ENCODE measurements at regions not wholly inside any gene's neighbourhood (a gene's known extent, or its start where the extent isn't known, plus 50 kb on each side); places are given as distances from the start of the nearest gene placed in this dataset.

DNA sequence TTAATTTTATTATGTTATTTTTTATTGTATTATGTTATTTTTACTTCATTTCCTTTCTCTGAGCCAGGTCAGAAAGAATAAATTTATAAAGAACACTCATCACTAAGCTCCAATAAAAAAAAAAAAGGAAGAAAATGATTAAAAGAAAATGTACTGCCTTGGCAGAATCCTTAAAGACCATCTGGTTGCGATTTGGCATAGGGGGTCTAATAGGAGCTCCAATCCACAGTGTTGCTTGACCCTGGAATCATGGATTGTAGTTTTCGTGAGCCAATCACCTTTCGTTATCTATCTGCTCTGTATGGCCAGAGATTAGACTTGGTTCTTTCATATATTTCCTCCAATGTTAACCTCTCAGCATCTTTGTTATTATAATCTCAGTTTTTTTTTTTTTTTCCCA, 421.8 kb upstream of the MCTP2 start:
- Histone ChIP-seq H3K4me3 (ENCODE audit: extremely low read depth in 1 of 4, insufficient read depth in 2 of 4, low read depth in 3 of 4, low read length in 4 of 4) (no peak overlapping the region), H3K18ac (ENCODE audit: extremely low read depth, low read length) (no peak overlapping the region), H3K4me2 (ENCODE audit: insufficient read depth in 1 of 2, low read depth in 2 of 2, low read length in 2 of 2) (no peak overlapping the region), H3K56ac (replicated peaks; ENCODE audit: insufficient read length, low read depth, low read length) (no peak overlapping the region), H3K27me3 (replicated peaks in 1 of 4; ENCODE audit: control insufficient read depth in 3 of 4, extremely low read depth in 1 of 4, insufficient read depth in 3 of 4, low read length in 3 of 4) (no peaks in the 10 kb centered on the region), H2BK5ac (ENCODE audit: low read depth, low read length) (no peak overlapping the region), H3K23me2 (ENCODE audit: low read depth, low read length) (no peaks in the 10 kb centered on the region), H4K91ac (replicated peaks; ENCODE audit: insufficient read length, low read length) (no peak overlapping the region), H4K20me1 (replicated peaks in 1 of 2; ENCODE audit: control insufficient read depth in 1 of 2, insufficient read depth in 2 of 2, low read length in 2 of 2) (no peaks in the 10 kb centered on the region), H3K27ac (ENCODE audit: low read depth, low read length) (no peak overlapping the region), H2BK12ac (ENCODE audit: low read depth, low read length) (no peak overlapping the region), H2BK20ac (ENCODE audit: low read length) (no peak overlapping the region), H2BK15ac (ENCODE audit: low read length) (no peak overlapping the region), H3K23ac (ENCODE audit: insufficient read length) (no peak overlapping the region), H3K4ac (replicated peaks; ENCODE audit: insufficient read length, low read depth, low read length) (no peak overlapping the region), H3K79me2 (ENCODE audit: control insufficient read depth in 1 of 2, insufficient read depth in 2 of 2, low read length in 2 of 2) (no peaks in the 10 kb centered on the region), H4K8ac (ENCODE audit: extremely low read depth, insufficient read depth, low read length) (no peak overlapping the region), H3K4me1 (replicated peaks in 1 of 4; ENCODE audit: control insufficient read depth in 3 of 4, insufficient read depth in 4 of 4, low read length in 3 of 4) (peaks cover 0 to 3% (median 0%) of the 10 kb centered on the region in 4 experiments; a peak in 1 of 7 replicates), H3K9me3 (ENCODE audit: insufficient read depth in 2 of 2, low read depth in 1 of 2, low read length in 1 of 2) (no peaks in the 10 kb centered on the region), H2BK120ac (replicated peaks; ENCODE audit: low read depth, low read length) (no peak overlapping the region), H3K36me3 (ENCODE audit: control insufficient read depth in 2 of 4, insufficient read depth in 4 of 4, low read length in 3 of 4) (no peaks in the 10 kb centered on the region), H3K9ac (replicated peaks in 1 of 4; ENCODE audit: extremely low read depth in 1 of 4, low read depth in 3 of 4, low read length in 3 of 4) (no peak overlapping the region), H2AK5ac (ENCODE audit: low read depth, low read length) (no peak overlapping the region), H2AFZ (ENCODE audit: low read length) (no peak overlapping the region), H3K79me1 (ENCODE audit: low read depth, low read length) (no peaks in the 10 kb centered on the region), H3K14ac (ENCODE audit: insufficient read length) (no peak overlapping the region), H4K5ac (ENCODE audit: insufficient read length, low read depth, low read length) (no peak overlapping the region)
- POLR2A ChIA-PET (ENCODE audit: partially characterized antibody): no interaction called here
- CTCF ChIA-PET (ENCODE audit: partially characterized antibody): interaction anchor here (0.8 to 1.6 kb wide), 2 partner anchors 11 to 124 kb away, joined by 3 to 4 read pairs; no protein-coding TSS in a partner anchor
- no peak for TF ChIP-seq CREB1 (IDR thresholded peaks at IDR 0.05)
- TF ChIP-seq JUN (IDR thresholded peaks at IDR 0.05; ENCODE audit: low read depth, low read length): no peak
- no peak for TF ChIP-seq CHD1 (IDR thresholded peaks at IDR 0.05; ENCODE audit: low read depth, low read length)
- TF ChIP-seq ASH2L (IDR thresholded peaks at IDR 0.05; ENCODE audit: low read length): no peak
- TF ChIP-seq POLR2A (IDR thresholded peaks at IDR 0.05; ENCODE audit: control extremely low read depth in 1 of 2, low read depth in 2 of 2, low read length in 2 of 2): no peak
- TF ChIP-seq, protein P1, sequence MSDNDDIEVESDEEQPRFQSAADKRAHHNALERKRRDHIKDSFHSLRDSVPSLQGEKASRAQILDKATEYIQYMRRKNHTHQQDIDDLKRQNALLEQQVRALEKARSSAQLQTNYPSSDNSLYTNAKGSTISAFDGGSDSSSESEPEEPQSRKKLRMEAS (IDR thresholded peaks at IDR 0.05): no peak
- no peak for TF ChIP-seq SRF (IDR thresholded peaks at IDR 0.05; ENCODE audit: low read depth, low read length)
- no peak for TF ChIP-seq SIN3A (conservative IDR thresholded peaks at IDR 0.05 in 1 of 2, IDR thresholded peaks at IDR 0.05 in 1 of 2; ENCODE audit: low read depth in 1 of 2, low read length in 2 of 2)
- no peak for TF ChIP-seq TEAD4 (IDR thresholded peaks at IDR 0.05; ENCODE audit: low read depth, low read length)
- TF ChIP-seq RXRA (IDR thresholded peaks at IDR 0.05; ENCODE audit: insufficient read depth, low read depth, low read length): no peak
- TF ChIP-seq TAF1 (IDR thresholded peaks at IDR 0.05; ENCODE audit: low read depth, low read length): no peak
- no peak for TF ChIP-seq CHD2 (IDR thresholded peaks at IDR 0.05; ENCODE audit: low read length)
- no peak for TF ChIP-seq SP4 (IDR thresholded peaks at IDR 0.05; ENCODE audit: low read length)
- DNase-seq (ENCODE audit: low read depth in 1 of 2, low spot score in 2 of 2): no peak
- FAIRE-seq: no peak
- 90% methylated on average over 3 of the region's 3 CpGs; no CpG with 5 or more reads in 1 of the 2 experiments for WGBS, 2 experiments (ENCODE audit: extremely low coverage in 1 of 2, insufficient coverage in 1 of 2, insufficient read length in 1 of 2, insufficient replicate concordance in 2 of 2, low coverage in 1 of 2, low lambda C conversion rate in 2 of 2, missing lambda C conversion rate in 1 of 2)

Data from H1 (cell line).